ENCODE measurements at regions not wholly inside any gene's neighbourhood (a gene's known extent, or its start where the extent isn't known, plus 50 kb on each side); places are given as distances from the start of the nearest gene placed in this dataset.
"Not testable (repeated sequence)": the region's sequence is repeated elsewhere in the genome, so short reads cannot be mapped to it uniquely, and the experiment has no call there.

GRCh38 chr3:154818676-154819255 lies 261.4 kb upstream of the MME start:
- H3K9ac ChIP-seq (ENCODE audit: low read depth, low read length): no peak overlapping the region
- no peak overlapping the region for H3K4me3 ChIP-seq (ENCODE audit: low read length)
- H3K4me2 ChIP-seq (ENCODE audit: low read length): no peak overlapping the region
- H3K9me3 ChIP-seq (replicated peaks; ENCODE audit: low read length): no peaks in the 10 kb centered on the region
- no peaks in the 10 kb centered on the region for H3K27me3 ChIP-seq (ENCODE audit: control insufficient read depth, insufficient read depth, low read length)
- no peaks in the 10 kb centered on the region for H3K36me3 ChIP-seq (ENCODE audit: insufficient read depth, low read length)
- H3K4me1 ChIP-seq (ENCODE audit: control insufficient read depth, insufficient read depth, low read length): no peaks in the 10 kb centered on the region

- H3K36me3 ChIP-seq (ENCODE audit: insufficient read depth, low read length); H3K4me2 ChIP-seq (ENCODE audit: low read length); H3K4me1 ChIP-seq (ENCODE audit: control insufficient read depth, insufficient read depth, low read length); H3K9ac ChIP-seq (ENCODE audit: low read depth, low read length); H3K9me3 ChIP-seq (replicated peaks; ENCODE audit: low read length); H3K27me3 ChIP-seq (ENCODE audit: control insufficient read depth, insufficient read depth, low read length); H3K4me3 ChIP-seq (ENCODE audit: low read length): not testable (repeated sequence)
These were observed 270.1 kb upstream of the MME start for GRCh38 chr3:154810017-154810416.

GRCh38 chr3:154801729-154802128 lies 278.4 kb upstream of the MME start:
- Histone ChIP-seq H3K4me1 (ENCODE audit: control insufficient read depth, insufficient read depth, low read length) (peaks cover 8% of the 10 kb centered on the region), H3K9ac (ENCODE audit: low read depth, low read length) (no peak overlapping the region), H3K36me3 (ENCODE audit: insufficient read depth, low read length) (no peaks in the 10 kb centered on the region), H3K4me2 (ENCODE audit: low read length) (no peak overlapping the region), H3K9me3 (replicated peaks; ENCODE audit: low read length) (no peaks in the 10 kb centered on the region), H3K27me3 (ENCODE audit: control insufficient read depth, insufficient read depth, low read length) (no peaks in the 10 kb centered on the region), H3K4me3 (ENCODE audit: low read length) (no peak overlapping the region)

GRCh38 chr3:154799800-154800199 lies 280.3 kb upstream of the MME start:
- H3K9me3 ChIP-seq (replicated peaks; ENCODE audit: low read length): no peaks in the 10 kb centered on the region
- peaks cover 24% of the 10 kb centered on the region for H3K4me1 ChIP-seq (ENCODE audit: control insufficient read depth, insufficient read depth, low read length)
- H3K27me3 ChIP-seq (ENCODE audit: control insufficient read depth, insufficient read depth, low read length): no peaks in the 10 kb centered on the region
- H3K4me2 ChIP-seq (ENCODE audit: low read length): no peak overlapping the region
- H3K4me3 ChIP-seq (ENCODE audit: low read length): no peak overlapping the region
- H3K9ac ChIP-seq (ENCODE audit: low read depth, low read length): peak overlapping the region; percentile 17
- H3K36me3 ChIP-seq (ENCODE audit: insufficient read depth, low read length): no peaks in the 10 kb centered on the region

GRCh38 chr3:154795582-154795981 lies 284.5 kb upstream of the MME start:
- Histone ChIP-seq H3K4me2 (ENCODE audit: low read length) (peak overlapping the region; percentile 31), H3K9ac (ENCODE audit: low read depth, low read length) (peak overlapping the region; percentile 70), H3K27me3 (ENCODE audit: control insufficient read depth, insufficient read depth, low read length) (no peaks in the 10 kb centered on the region), H3K4me1 (ENCODE audit: control insufficient read depth, insufficient read depth, low read length) (peaks cover 46% of the 10 kb centered on the region), H3K36me3 (ENCODE audit: insufficient read depth, low read length) (no peaks in the 10 kb centered on the region), H3K9me3 (replicated peaks; ENCODE audit: low read length) (no peaks in the 10 kb centered on the region), H3K4me3 (ENCODE audit: low read length) (no peak overlapping the region)

- no peaks in the 10 kb centered on the region for H3K9me3 ChIP-seq (replicated peaks; ENCODE audit: low read length)
- peak overlapping the region; percentile 47 for H3K4me2 ChIP-seq (ENCODE audit: low read length)
- H3K27me3 ChIP-seq (ENCODE audit: control insufficient read depth, insufficient read depth, low read length): no peaks in the 10 kb centered on the region
- H3K9ac ChIP-seq (ENCODE audit: low read depth, low read length): peak overlapping the region; percentile 70
- H3K4me3 ChIP-seq (ENCODE audit: low read length): no peak overlapping the region
- no peaks in the 10 kb centered on the region for H3K36me3 ChIP-seq (ENCODE audit: insufficient read depth, low read length)
- H3K4me1 ChIP-seq (ENCODE audit: control insufficient read depth, insufficient read depth, low read length): peaks cover 46% of the 10 kb centered on the region
These were observed 285.2 kb upstream of the MME start for GRCh38 chr3:154794814-154795445.

GRCh38 chr3:154794391-154794790 lies 285.7 kb upstream of the MME start:
- H3K4me2 ChIP-seq (ENCODE audit: low read length): peak overlapping the region; percentile 0
- no peaks in the 10 kb centered on the region for H3K36me3 ChIP-seq (ENCODE audit: insufficient read depth, low read length)
- no peaks in the 10 kb centered on the region for H3K27me3 ChIP-seq (ENCODE audit: control insufficient read depth, insufficient read depth, low read length)
- peak overlapping the region; percentile 70 for H3K9ac ChIP-seq (ENCODE audit: low read depth, low read length)
- no peaks in the 10 kb centered on the region for H3K9me3 ChIP-seq (replicated peaks; ENCODE audit: low read length)
- H3K4me3 ChIP-seq (ENCODE audit: low read length): no peak overlapping the region
- peaks cover 44% of the 10 kb centered on the region for H3K4me1 ChIP-seq (ENCODE audit: control insufficient read depth, insufficient read depth, low read length)

GRCh38 chr3:154792828-154793227 lies 287.3 kb upstream of the MME start:
- H3K4me2 ChIP-seq (ENCODE audit: low read length): no peak overlapping the region
- H3K4me1 ChIP-seq (ENCODE audit: control insufficient read depth, insufficient read depth, low read length): peaks cover 38% of the 10 kb centered on the region
- no peaks in the 10 kb centered on the region for H3K36me3 ChIP-seq (ENCODE audit: insufficient read depth, low read length)
- H3K27me3 ChIP-seq (ENCODE audit: control insufficient read depth, insufficient read depth, low read length): no peaks in the 10 kb centered on the region
- no peaks in the 10 kb centered on the region for H3K9me3 ChIP-seq (replicated peaks; ENCODE audit: low read length)
- no peak overlapping the region for H3K9ac ChIP-seq (ENCODE audit: low read depth, low read length)
- H3K4me3 ChIP-seq (ENCODE audit: low read length): no peak overlapping the region

GRCh38 chr3:154791611-154792010 lies 288.5 kb upstream of the MME start:
- H3K4me1 ChIP-seq (ENCODE audit: control insufficient read depth, insufficient read depth, low read length): peaks cover 38% of the 10 kb centered on the region
- no peak overlapping the region for H3K4me3 ChIP-seq (ENCODE audit: low read length)
- H3K4me2 ChIP-seq (ENCODE audit: low read length): no peak overlapping the region
- H3K27me3 ChIP-seq (ENCODE audit: control insufficient read depth, insufficient read depth, low read length): no peaks in the 10 kb centered on the region
- no peak overlapping the region for H3K9ac ChIP-seq (ENCODE audit: low read depth, low read length)
- no peaks in the 10 kb centered on the region for H3K9me3 ChIP-seq (replicated peaks; ENCODE audit: low read length)
- no peaks in the 10 kb centered on the region for H3K36me3 ChIP-seq (ENCODE audit: insufficient read depth, low read length)

- Histone ChIP-seq H3K4me2 (ENCODE audit: low read length) (no peak overlapping the region), H3K9ac (ENCODE audit: low read depth, low read length) (no peak overlapping the region)
These were observed 293.4 kb upstream of the MME start for GRCh38 chr3:154786724-154787123.

GRCh38 chr3:154783521-154783931 lies 296.6 kb upstream of the MME start:
- no peak overlapping the region for H3K4me3 ChIP-seq (ENCODE audit: low read length)
- H3K36me3 ChIP-seq (ENCODE audit: insufficient read depth, low read length): no peaks in the 10 kb centered on the region
- no peaks in the 10 kb centered on the region for H3K9me3 ChIP-seq (replicated peaks; ENCODE audit: low read length)
- H3K27me3 ChIP-seq (ENCODE audit: control insufficient read depth, insufficient read depth, low read length): no peaks in the 10 kb centered on the region
- peak overlapping the region; percentile 12 for H3K4me2 ChIP-seq (ENCODE audit: low read length)
- H3K9ac ChIP-seq (ENCODE audit: low read depth, low read length): peak overlapping the region; percentile 6
- peaks cover 25% of the 10 kb centered on the region for H3K4me1 ChIP-seq (ENCODE audit: control insufficient read depth, insufficient read depth, low read length)

More at GRCh38 chr3:154786724-154787123, 293.4 kb upstream of the MME start:
- Histone ChIP-seq H3K27me3 (ENCODE audit: control insufficient read depth, insufficient read depth, low read length) (no peaks in the 10 kb centered on the region), H3K4me1 (ENCODE audit: control insufficient read depth, insufficient read depth, low read length) (peaks cover 8% of the 10 kb centered on the region), H3K9me3 (replicated peaks; ENCODE audit: low read length) (no peaks in the 10 kb centered on the region), H3K4me3 (ENCODE audit: low read length) (no peak overlapping the region), H3K36me3 (ENCODE audit: insufficient read depth, low read length) (no peaks in the 10 kb centered on the region)

- H3K4me2 ChIP-seq (ENCODE audit: low read length): peak overlapping the region; percentile 12
- H3K9me3 ChIP-seq (replicated peaks; ENCODE audit: low read length): no peaks in the 10 kb centered on the region
- H3K27me3 ChIP-seq (ENCODE audit: control insufficient read depth, insufficient read depth, low read length): no peaks in the 10 kb centered on the region
- H3K4me3 ChIP-seq (ENCODE audit: low read length): no peak overlapping the region
- no peaks in the 10 kb centered on the region for H3K36me3 ChIP-seq (ENCODE audit: insufficient read depth, low read length)
- peaks cover 25% of the 10 kb centered on the region for H3K4me1 ChIP-seq (ENCODE audit: control insufficient read depth, insufficient read depth, low read length)
- H3K9ac ChIP-seq (ENCODE audit: low read depth, low read length): no peak overlapping the region
These were observed 297.1 kb upstream of the MME start for GRCh38 chr3:154783061-154783460.
